Osteoblast (primary cell): ENCODE measurements at regions not wholly inside any gene's neighbourhood (a gene's known extent, or its start where the extent isn't known, plus 50 kb on each side); places are given as distances from the start of the nearest gene placed in this dataset.

Experiments
- DNase-seq: peaks from one replicate; pipeline ENCODE4 v3.0.0; 2011; ENCODE audit warnings: low spot score, mixed read lengths; ENCODE audit not compliant: insufficient read length; ENCODE audit errors: missing footprints
- H2AFZ ChIP-seq: 2 replicates; pipeline ENCODE4 v1.6.0; 2011; ENCODE audit warnings: mild to moderate bottlenecking, low read length
- H3K27ac ChIP-seq: 2 replicates; pipeline ENCODE4 v1.5.1; 2011; ENCODE audit warnings: mild to moderate bottlenecking, low read depth, low read length, moderate library complexity
- H3K27me3 ChIP-seq: 2 replicates; pipeline ENCODE4 v1.6.0; 2012; ENCODE audit warnings: mild to moderate bottlenecking, control low read depth, inconsistent platforms, low read length, moderate library complexity; ENCODE audit not compliant: insufficient read depth
- H3K36me3 ChIP-seq: 2 replicates; pipeline ENCODE4 v1.5.1; 2011; ENCODE audit warnings: mild to moderate bottlenecking, low read length, control low read depth, moderate library complexity; ENCODE audit not compliant: insufficient read depth
- H3K4me1 ChIP-seq: 2 replicates; pipeline ENCODE4 v1.5.1; 2011; ENCODE audit warnings: mild to moderate bottlenecking, low read length, control low read depth, moderate library complexity; ENCODE audit not compliant: insufficient read depth
- H3K4me2 ChIP-seq: 2 replicates; pipeline ENCODE4 v1.6.0; 2011; ENCODE audit warnings: mild to moderate bottlenecking, low read length; ENCODE audit not compliant: insufficient read depth
- H3K4me3 ChIP-seq: fragments of 200-600 bp; sonication (generic); 3 replicates; pipeline ENCODE4 v1.5.1; 2012; ENCODE audit warnings: mild to moderate bottlenecking, low read length, inconsistent platforms; ENCODE audit not compliant: insufficient read depth
- H3K79me2 ChIP-seq: 2 replicates; pipeline ENCODE4 v1.6.0; 2012; ENCODE audit warnings: mild to moderate bottlenecking, low read length, control low read depth, inconsistent platforms; ENCODE audit not compliant: insufficient read depth
- H3K9me3 ChIP-seq: 2 replicates; pipeline ENCODE4 v1.5.1; 2011; ENCODE audit warnings: low read depth, low read length, control low read depth
- H4K20me1 ChIP-seq: 2 replicates; pipeline ENCODE4 v1.6.0; 2012; ENCODE audit warnings: mild to moderate bottlenecking, low read length, control low read depth; ENCODE audit not compliant: insufficient read depth
- CTCF ChIP-seq: IDR thresholded peaks from 2 replicates; pipeline ENCODE4 v1.5.1; 2011; ENCODE audit warnings: mild to moderate bottlenecking, low read depth, low read length, moderate library complexity; ENCODE audit errors: extremely low read depth

DNA sequence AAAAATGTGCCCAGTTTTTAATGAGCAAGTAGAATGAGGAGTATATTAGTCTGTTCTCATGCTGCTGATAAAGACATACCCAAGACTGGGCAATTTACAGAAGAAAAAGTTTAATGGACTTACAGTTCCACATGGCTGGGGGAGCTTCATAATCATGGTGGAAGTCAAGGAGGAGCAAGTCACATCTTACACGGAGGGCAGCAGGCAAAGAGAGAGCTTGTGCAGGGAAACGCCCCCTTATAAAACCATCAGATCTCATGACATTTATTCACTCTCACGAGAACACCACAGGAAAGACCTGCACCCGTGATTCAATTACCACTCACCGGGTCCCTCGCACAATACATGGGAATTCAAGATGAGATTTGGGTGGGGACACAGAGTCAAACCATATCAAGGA is 111.7 kb upstream of the CNTN6 start:
- Histone ChIP-seq H3K79me2 (no peaks in the 10 kb centered on the region), H3K9me3 (peaks cover 2% of the 10 kb centered on the region), H2AFZ (no peak overlapping the region), H4K20me1 (no peaks in the 10 kb centered on the region), H3K27me3 (no peaks in the 10 kb centered on the region), H3K4me1 (no peaks in the 10 kb centered on the region), H3K27ac (no peak overlapping the region), H3K4me3 (no peak overlapping the region), H3K36me3 (no peaks in the 10 kb centered on the region), H3K4me2 (no peak overlapping the region)
- no peak for TF ChIP-seq CTCF
- DNase-seq: no peak

- H3K27me3 ChIP-seq: no peaks in the 10 kb centered on the region
- H3K36me3 ChIP-seq: no peaks in the 10 kb centered on the region
- H3K4me1 ChIP-seq: no peaks in the 10 kb centered on the region
- no peak for DNase-seq
- H3K4me3 ChIP-seq: no peak overlapping the region
- H2AFZ ChIP-seq: no peak overlapping the region
- H3K9me3 ChIP-seq: no peaks in the 10 kb centered on the region
- H4K20me1 ChIP-seq: no peaks in the 10 kb centered on the region
- TF ChIP-seq CTCF: no peak
- no peaks in the 10 kb centered on the region for H3K79me2 ChIP-seq
- H3K27ac ChIP-seq: no peak overlapping the region
- H3K4me2 ChIP-seq: no peak overlapping the region
These were observed 104.0 kb upstream of the CNTN6 start for GRCh38 chr3:988785-989184.

GRCh38 chr3:992871-993270 is 100.0 kb upstream of the CNTN6 start:
- H3K4me3 ChIP-seq: no peak overlapping the region
- H2AFZ ChIP-seq: no peak overlapping the region
- no peak overlapping the region for H3K4me2 ChIP-seq
- no peaks in the 10 kb centered on the region for H3K27me3 ChIP-seq
- no peaks in the 10 kb centered on the region for H4K20me1 ChIP-seq
- no peak for TF ChIP-seq CTCF
- H3K79me2 ChIP-seq: no peaks in the 10 kb centered on the region
- no peaks in the 10 kb centered on the region for H3K9me3 ChIP-seq
- no peaks in the 10 kb centered on the region for H3K36me3 ChIP-seq
- H3K27ac ChIP-seq: no peak overlapping the region
- DNase-seq: no peak
- H3K4me1 ChIP-seq: no peaks in the 10 kb centered on the region

DNA sequence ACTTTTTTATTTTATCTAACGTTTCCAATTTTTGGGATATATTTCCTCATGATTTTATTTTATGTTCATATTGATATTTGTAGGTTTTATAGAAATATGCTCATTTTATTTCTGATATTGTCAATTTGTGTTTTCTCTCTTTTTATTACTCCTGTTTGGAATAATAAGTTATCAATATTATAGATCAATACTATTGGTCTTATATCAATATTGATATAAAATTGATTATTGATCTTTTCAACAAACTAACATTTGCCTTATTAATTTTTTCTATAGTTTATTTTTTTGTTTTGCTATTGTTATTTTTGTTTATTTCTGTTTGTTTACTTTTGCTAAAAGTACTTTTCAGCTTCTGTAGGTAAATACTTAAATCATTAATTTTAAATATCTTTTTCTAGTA is 90.8 kb upstream of the CNTN6 start:
- Histone ChIP-seq H3K79me2 (no peaks in the 10 kb centered on the region), H3K4me2 (no peak overlapping the region), H3K27me3 (no peaks in the 10 kb centered on the region), H2AFZ (no peak overlapping the region), H3K27ac (no peak overlapping the region), H3K9me3 (peaks cover 4% of the 10 kb centered on the region), H3K36me3 (no peaks in the 10 kb centered on the region), H4K20me1 (no peaks in the 10 kb centered on the region), H3K4me3 (no peak overlapping the region), H3K4me1 (no peaks in the 10 kb centered on the region)
- TF ChIP-seq CTCF: no peak
- no peak for DNase-seq
